ENCODE measurements at regions not wholly inside any gene's neighbourhood (a gene's known extent, or its start where the extent isn't known, plus 50 kb on each side); places are given as distances from the start of the nearest gene placed in this dataset.

GRCh38 chr7:12873571-12873970 is 186.1 kb downstream of the ARL4A start:
- TF ChIP-seq ZFX (IDR thresholded peaks at IDR 0.05; ENCODE audit: borderline replicate concordance), result no peak
- no peak for TF ChIP-seq CTCF (IDR thresholded peaks at IDR 0.05)

Data from 22Rv1 (cell line).